Right forelimb (tissue), 1 donor: ENCODE measurements at regions not wholly inside any gene's neighbourhood (a gene's known extent, or its start where the extent isn't known, plus 50 kb on each side); places are given as distances from the start of the nearest gene placed in this dataset.

Experiments used
- DNase-seq: peaks from one replicate; pipeline ENCODE4 v3.0.0-alpha.2; 2018

DNA sequence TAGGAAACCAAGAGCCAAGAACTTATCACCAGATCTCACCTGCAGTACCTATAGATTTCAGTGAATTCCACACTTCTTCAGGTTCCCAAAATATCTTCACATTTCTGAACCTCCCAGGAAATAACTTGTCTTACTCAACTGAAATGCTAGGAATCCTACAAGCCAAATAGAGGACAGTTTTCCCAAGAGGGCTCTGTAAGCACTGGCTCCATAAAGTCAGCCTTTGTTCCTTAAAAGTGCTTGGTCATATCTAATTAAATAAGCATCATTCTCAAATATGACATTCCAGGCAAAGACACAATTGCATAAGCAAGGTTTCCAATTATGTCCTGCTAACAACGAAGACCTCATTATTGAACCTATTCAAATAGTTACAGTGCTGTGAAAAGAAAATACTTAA is 154.6 kb upstream of the MGAT5 start:
- DNase-seq, result no peak

DNA sequence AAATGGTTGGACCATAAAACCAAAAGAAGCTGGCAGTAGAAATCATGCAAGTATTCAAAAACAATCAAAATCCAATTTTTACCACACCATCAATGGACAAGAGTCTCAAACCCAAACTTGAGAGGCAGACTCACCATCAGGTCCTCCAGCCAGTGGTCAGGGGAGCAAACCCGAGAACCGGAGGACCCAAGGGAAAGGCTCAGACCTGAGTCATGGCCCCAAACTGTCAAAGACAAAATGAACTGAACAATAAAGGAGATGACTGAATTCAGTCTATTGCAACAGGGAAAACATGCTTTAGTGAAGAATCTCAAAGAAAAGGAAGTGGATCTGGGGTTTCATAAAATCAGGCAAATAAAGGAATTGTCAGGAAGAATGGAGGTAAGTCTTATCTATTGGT is 150.7 kb upstream of the MGAT5 start:
- DNase-seq, result no peak

DNA sequence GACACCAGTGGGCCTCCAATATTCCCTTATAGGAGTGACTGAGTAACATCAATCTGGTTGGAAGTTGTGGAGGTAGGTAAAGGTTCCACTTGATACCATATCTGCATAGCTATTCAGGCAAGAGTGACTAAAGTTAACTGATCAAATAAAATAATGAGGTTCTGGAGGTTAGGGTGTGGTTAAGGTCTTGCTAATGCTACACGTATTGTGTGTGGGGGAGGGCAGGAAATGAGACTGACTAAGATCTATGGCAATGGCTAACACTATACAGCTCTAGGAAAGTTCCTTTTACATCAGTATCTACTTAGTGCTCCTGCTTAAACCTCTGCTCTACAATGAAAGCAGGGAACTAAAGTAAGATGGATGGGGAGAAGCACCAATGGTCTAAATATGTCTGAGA is 149.1 kb upstream of the MGAT5 start:
- DNase-seq, result no peak

DNA sequence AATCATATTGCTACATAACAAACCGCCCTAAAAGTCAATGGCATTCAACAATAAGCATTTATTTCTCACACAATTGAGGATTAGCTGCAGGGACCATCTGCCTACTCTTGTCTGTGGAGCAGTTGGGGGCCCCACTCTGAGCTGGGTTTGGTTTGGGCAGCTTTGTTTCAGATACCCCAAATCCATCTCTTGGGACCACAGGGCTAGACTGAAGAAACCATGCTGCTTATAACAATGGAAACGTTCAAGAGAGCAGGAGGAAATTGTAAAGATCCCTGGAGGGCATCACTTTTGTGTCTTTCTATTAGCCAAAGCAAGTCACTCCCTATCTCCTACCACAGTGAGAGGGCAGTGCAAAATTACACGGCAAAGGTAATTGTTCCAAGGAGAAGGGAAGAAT is 146.5 kb upstream of the MGAT5 start:
- DNase-seq, result no peak

DNA sequence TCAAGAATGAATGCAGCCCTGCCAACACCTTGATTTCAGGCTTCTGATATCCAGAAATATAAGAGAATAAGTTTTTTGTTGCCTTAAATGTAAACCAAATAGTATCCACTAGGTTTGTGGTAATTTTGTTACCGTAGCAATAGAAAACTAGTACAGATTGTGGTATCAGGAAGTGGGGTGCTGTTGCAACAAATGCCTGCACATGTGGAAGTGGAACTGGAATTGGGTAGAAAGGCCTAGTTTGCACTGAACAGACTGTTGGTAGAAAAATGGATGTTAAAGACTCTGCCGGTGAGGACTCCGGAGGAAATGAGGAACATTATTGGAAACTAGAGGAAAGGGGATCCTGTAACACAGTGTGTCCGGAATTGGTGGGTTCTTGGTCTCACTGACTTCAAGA is 145.8 kb upstream of the MGAT5 start:
- DNase-seq, result no peak

DNA sequence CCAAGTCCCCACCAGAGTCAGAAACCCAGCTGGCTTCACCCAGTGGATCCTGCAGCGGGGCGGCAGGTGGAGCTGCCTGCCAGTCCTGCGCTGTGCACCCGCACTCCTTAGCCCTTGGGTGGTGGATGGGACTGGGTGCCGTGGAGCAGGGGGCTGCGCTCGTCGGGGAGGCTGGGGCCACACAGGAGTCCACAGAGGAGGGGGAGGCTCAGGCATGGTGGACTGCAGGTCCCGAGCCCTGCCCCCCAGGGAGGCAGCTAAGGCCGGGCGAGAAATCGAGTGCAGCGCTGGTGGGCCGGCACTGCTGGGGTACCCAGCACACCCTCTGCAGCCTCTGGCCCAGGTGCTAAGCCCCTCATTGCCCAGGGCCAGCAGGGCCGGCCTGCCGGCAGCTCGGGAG is 144.6 kb upstream of the MGAT5 start:
- DNase-seq, result no peak

DNA sequence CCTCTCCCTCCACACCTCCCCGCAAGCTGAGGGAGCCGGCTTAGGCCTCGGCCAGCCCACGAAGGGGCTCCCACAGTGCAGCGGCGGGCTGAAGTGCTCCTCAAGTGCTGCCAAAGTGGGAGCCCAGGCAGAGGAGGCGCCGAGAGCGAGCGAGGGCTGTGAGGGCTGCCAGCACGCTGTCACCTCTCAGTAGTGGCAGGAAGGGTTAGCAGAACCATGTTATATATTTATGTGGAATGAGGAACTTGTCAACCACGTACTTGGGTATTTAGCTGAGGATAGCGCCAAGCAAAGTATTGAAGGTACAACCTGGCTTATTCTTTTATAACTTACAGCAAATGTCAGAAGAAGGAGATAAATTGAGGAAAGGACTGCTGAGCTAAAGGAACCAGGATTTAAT is 144.1 kb upstream of the MGAT5 start:
- DNase-seq, result no peak

DNA sequence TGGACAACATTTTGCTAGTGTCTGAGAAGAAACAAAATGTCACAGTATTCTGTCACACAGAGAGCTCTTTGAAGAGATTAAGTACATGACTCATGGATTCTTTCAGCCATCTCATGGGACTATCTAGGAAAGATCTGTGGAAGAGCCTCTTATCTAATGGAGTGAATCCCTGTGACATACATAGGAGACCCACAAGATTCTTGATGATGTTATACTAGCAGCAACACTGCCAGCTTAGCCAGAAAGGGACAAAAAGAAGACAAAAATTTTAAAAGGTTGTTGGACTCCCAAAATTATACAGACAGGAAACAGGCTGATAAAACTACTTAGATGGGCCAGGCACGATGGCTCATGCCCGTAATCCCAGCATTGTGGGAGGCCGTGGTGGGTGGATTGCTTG is 143.3 kb upstream of the MGAT5 start:
- DNase-seq, result no peak

DNA sequence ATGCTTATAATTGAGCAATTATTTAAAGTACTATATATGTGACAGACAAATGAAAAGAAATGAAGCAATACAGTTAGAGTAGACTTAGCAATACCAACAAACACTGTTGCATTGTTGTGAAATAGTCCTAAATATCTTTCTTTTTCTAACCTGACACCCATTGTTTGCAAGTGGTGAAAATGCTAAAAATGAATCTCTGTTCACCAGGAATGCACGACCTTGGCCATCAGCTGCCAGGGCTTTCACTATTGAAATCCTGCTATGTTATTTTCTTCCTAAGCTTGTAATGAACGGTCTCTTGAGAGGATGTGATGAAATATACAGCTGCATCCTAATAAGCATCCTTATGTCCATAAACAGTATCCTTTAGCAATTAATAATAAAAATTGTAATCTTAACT is 136.2 kb upstream of the MGAT5 start:
- DNase-seq, result no peak

DNA sequence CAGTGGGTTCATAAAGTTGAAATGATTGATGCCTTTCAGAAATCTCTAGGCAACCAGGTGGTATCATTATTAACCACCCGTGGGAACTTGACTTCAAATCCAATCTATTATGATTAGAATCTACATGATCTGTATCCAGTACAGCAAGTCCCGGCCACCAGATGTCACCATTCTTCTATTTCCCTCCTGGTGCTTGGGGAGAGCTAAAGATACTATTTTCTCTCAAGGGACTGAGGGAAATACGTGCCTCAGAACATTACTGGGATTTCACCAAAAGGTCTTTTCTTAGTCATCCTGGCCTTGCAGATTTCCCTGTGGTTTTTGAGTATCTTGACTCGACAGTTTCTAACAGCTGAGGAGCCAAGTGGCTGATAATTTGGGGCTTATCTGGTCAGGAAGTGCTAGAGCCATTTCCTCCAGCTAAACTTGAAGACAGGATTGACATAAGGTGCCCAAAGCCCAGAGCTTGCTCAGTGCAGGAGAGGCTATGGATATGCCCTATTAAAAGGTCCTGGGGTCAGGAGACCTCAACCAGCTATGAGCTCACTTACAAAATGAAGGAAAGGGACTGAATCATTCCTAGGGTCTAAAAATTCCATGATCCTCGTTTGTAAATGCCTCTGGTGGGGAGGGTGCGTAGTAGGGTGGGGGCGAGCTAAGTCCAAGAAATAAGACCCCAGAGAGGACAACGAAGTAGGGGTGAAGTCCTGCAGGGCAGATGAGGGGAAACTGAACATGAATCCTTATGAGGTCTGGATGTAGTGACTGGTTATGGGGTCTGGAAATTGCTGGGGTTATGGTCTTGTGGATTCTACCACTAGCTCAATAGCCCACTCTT is 135.4 kb upstream of the MGAT5 start:
- DNase-seq, result peak; percentile 81

DNA sequence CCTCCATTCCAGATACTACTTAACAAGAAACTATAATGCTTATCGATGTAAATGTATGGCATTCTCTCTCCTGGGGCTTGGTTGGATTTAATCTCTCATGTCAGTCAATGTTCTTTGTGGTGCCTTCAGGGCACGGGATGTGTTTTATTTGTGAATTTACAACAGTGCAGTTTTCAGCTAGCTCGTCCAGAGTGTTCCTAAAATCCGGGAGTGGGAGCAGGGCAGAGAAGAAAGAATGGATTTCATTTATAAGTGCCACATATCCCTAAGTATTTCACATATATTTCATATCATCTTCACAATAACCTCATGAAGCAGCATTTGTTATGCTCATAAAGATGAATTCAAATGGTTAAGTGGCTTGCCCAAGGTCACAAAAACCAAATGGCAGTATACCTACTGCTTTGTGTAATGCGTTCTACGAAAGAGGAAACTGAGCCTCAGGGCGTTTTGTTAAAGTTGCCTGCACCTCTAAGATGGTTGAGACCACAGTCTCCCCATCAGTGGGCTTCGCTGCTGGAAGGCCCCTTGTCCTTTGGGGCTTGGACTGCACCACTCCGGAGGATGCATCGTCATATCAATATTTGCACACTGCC is 134.7 kb upstream of the MGAT5 start:
- DNase-seq, result no peak

DNA sequence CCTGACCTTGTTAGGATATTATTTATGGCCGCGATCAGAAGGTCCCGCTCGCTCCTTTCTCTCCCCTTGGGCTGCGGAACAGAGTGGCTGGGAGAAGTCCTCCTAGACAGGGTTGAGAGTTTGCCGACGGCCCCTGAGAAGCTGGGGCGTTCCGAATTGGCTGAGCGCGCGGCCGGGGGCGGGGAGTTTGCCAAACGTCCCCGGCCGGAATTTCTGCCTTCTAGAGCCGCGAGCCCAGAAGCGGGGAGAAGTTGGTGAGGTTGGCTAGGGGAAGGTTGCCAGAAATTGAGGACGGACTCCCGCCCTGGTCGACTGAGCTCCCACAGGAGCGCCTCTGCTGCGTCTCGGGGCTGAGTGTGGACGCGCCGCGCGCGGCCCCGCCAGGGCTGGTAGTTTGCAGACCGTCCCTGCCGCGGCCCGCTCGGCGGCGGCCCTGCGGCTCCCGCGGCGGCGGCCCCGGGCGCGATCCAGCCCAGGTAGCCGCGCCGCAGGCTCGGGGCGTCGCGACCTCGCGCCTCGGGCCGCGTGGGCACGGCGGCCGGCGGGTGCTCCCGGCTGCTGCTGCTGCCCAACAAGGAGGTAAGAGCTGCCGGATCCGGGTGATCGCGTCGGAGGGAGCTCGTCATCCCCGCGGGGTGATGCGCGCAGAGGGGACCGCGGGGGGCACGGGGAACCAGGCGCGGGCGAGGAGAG is 134.0 kb upstream of the MGAT5 start:
- peak; percentile 93 for DNase-seq

DNA sequence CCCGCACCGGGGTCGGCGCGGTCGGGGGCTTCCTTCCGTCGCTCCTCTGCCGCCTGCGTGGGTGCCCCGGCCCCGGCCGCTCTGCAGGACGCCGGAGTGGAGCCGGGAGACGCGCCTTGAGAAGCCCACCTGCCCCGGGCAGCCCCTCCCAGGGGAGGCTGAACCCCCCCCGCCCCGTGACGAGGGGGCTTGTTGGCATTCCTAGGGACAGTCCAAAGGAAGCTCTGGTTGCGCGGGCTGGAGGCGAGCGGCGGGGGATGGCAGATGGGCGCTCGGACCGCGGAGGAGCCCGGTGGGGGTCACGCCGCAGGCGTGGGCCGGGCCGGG is 133.5 kb upstream of the MGAT5 start:
- DNase-seq, result peak; percentile 69

DNA sequence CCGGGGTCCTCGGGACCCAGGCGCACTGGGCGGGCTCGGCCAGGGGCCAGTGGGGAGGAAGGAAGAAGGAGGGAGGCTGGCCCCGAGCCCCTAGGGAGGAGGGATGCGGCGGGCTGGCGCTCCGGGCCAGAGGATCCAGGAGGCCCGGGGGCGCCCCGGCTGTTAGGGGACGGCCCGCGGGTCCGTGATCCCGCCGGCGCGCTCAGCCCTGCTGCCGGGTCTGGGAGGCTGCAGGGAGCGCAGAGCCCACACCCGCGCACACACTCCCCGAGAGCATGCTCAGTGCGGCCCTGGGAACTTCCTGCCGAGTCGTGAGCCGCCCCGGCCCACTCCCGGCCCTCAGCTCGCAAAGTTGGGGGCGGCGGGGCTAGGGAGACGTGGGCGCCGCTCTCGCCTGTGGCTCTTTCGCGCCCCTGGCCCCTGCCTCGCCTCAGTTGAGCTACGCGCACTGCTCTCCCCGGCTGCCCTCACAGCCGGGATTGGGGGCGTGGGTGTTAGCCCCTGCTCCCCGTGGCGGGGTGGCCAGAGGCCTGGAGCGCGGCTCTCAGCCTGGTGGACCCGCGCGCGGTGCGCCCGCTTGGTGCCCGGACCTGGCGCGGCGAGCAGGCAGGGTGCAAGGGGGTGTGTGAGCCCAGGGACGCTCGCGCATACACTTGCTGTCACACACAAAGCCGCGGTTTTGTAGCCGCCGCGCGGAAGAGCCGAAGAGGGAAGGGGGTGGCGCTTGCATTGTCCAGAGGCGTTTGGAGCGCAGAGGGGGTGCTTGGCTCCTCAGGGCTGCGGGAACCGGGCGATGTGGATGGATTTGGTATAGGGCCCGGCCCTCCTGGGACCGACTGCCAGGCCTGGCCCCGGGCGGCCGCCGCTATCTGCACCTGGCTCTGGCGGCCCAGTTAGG is 132.9 kb upstream of the MGAT5 start:
- peak; percentile 78 for DNase-seq

DNA sequence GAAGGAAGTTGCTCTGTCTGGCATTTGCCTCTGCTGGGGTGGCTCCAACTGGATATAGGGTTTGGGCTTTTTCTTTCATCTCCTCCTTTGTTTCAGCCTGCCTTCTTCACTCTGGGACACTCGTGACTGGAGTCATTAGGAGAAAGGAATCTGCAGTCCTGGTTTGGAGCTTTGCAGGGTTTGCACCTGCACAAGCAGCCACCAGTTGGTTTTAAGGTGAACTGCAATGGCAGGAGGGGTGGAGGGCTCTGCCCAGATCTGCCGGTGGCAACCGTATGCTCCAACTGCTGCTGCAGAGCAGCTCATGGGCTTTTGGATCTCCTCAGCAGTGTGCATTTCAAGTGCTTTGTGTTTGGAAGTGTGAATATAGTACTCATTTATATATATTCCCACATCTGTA is 131.3 kb upstream of the MGAT5 start:
- DNase-seq, result no peak

DNA sequence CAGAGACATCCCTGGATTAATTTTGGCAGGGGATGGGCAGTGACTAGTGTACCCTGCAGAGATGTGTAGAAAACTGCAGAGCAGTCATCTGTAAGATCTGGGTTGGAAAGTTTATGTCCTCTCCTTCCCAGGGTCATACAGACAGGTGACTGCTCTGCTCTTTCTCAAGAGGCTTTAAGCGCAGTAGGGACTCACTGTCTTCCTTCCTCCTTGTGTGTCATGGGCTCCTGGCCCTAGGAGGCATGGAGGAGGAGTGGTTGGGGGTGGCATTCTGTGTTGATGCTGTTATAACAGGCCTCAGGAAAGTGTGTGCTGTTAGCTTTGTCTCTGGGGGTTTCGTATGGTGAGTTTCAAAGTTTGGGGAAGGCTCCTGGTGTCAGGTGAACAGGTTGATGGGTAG is 130.5 kb upstream of the MGAT5 start:
- no peak for DNase-seq

DNA sequence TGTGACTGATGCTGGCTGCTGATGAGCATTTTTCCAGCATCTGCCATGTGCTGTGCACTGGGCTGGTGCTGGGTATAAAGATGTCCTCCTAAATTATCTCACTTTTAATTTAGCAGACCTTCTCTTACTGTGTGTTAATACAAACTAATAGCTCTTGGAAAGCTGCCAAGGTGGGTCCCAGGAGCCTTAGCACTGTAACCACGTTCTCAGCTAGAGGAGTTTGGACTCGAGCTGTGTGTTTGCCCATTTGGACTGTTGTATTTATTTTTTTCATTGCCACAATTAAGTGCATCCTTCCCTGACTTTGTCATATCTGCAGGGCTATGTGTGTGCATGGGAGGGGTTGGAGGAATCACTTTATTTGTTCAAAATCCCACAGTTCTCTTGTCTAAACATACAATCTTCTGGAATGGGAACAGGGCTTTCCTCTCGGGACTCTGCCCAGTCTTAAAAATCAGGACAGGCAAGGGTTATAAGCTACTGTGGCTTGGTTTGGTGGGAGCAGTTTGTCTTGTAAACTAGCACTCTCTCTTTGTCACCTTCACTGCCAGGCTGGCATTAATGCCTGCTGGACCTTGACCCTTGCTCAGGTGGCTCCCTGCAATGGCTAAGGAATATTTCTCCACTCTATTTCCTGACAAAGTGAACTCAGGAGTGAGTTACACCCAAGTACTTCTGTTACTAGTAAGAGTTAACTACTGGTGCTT is 129.7 kb upstream of the MGAT5 start:
- no peak for DNase-seq

DNA sequence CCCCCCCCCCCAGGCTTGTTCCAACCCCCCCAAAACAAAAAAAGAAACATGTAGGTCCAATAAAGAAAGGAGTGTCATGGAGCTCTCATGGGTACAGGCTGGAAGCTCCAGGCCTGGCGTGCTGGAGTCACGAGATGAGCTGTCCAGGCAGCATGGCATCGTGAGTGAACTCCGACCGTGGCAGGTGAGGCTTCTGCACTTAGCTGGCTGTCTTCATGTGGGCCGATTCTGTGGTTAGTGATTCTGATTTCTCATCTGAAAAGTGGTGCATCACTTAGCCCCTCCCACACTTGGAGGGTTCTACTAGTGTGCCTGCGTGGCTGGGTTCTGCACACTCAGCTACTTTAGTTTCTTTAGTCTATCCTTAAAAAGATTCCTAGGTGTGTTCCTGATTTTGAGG is 126.4 kb upstream of the MGAT5 start:
- DNase-seq, result no peak

DNA sequence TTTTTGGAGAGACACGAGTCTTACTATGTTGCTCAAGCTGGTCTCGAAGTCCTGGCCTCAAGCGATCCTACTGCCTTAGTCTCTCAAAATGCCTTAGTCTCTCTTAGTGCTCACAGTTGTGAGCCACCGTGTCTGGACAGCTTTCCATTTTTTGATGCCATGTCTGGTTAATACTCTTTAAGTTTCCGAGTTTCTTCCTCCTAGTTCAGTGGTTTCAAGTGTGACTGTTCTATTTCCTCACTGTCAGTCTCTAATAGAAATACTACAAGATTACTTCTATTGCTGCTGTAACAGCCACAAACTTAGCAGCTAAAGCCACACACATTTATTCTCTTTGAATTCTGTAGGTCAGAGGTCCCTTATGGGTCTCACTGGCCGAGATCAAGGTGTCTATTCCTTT is 125.1 kb upstream of the MGAT5 start:
- DNase-seq, result no peak

DNA sequence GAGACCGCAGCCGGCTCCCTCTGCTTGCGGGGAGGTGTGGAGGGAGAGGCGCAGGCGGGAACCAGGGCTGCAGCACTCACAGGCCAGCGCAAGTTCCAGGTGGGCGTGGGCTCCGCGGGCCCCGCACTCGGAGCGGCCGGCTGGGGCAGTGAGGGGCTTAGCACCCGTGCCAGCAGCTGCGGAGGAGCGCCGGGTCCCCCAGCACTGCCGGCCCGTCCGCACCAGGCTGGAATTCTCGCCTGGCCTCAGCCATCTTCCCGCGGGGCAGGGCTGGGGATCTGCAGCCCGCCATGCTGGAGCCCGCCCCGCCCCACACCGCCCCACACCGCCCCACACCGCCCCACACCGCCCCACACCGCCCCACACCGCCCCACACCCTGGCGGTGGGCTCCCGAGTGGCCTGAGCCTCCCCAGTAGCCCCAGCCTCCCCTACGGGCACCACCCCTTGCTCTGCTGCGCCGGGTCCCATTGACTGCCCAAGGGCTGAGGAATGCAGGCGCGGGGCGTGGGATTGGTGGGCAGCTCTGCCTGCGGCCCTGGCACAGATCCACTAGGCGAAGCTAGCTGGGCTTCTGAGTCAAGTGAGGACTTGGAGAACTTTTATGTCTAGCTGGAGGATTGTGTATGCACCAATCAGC is 123.9 kb upstream of the MGAT5 start:
- DNase-seq, result no peak

DNA sequence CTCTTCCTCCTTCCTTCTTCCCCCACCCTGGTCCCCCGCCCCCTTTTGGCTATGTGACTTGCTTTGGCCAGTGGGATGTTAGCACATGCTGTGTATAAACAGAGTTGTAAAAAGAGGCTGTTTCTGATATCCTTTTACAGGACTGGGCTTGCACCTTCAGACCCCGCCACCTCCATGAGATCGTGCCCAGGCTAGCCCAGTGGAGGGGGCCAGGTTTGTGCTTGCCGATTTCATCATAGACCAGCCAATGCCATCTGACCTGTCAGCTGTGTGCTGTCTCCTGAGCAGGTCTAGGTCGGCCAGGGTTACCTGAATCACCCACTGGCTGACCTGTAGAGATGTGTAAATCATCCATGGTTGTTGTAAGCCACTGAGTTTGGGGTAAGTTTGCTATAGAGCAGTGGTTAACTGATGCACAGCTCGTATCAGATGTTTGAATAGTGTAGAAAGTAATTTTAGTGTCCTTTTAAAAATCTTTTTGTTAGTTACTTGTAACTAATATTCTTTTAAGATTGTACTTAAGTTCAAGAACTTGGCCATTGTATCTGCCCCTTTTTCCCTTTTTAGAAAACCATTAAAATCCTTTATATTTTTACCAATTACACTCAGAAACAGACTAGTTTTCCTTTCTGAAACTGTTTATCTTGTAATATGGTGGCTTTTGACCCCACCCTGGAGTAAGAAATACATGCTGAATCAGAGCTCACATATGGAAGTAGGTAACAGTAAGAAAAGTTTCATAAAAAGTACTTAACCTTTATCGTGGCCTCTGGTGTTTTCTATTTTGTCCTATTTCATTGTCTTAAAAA is 122.0 kb upstream of the MGAT5 start:
- DNase-seq, result no peak
